ENCODE measurements at regions not wholly inside any gene's neighbourhood (a gene's known extent, or its start where the extent isn't known, plus 50 kb on each side); places are given as distances from the start of the nearest gene placed in this dataset.

- TF ChIP-seq TCF12 (IDR thresholded peaks at IDR 0.05) (no peak), TCF12 (CRISPR knock-in tag; IDR thresholded peaks at IDR 0.05) (no peak), NCOA2 (CRISPR knock-in tag; IDR thresholded peaks at IDR 0.05) (no peak), KDM4B (CRISPR knock-in tag; IDR thresholded peaks at IDR 0.05) (no peak), ELF1 (CRISPR knock-in tag; IDR thresholded peaks at IDR 0.05) (no peak), KLF12 (CRISPR knock-in tag; IDR thresholded peaks at IDR 0.05; ENCODE audit: borderline replicate concordance) (no peak), HOXD1 (CRISPR knock-in tag; IDR thresholded peaks at IDR 0.05) (no peak)
Observed at GRCh38 chr6:74134327-74134726, 438.3 kb downstream of the CD109 start (continued).

GRCh38 chr6:74133073-74133472, 437.1 kb downstream of the CD109 start:
- FAIRE-seq: no peak
- H3K4me2 ChIP-seq (ENCODE audit: low read depth, low read length): no peak overlapping the region
- no peaks in the 10 kb centered on the region for H3K4me1 ChIP-seq (ENCODE audit: insufficient read depth, low read length)
- in situ Hi-C loops (cut with HindIII; ENCODE audit: extremely low pct_ligation_motif_present, low pct_unique_long_range_greater_than_20kb) (no loop called here), intact Hi-C loops (cut with micrococcal nuclease; ENCODE audit: unreplicated experiment) (no loop called here)
- ATAC-seq: no peak
- no peak overlapping the region for H3K9ac ChIP-seq (ENCODE audit: insufficient read depth, low read depth, low read length)
- TF ChIP-seq AHR (CRISPR knock-in tag; IDR thresholded peaks at IDR 0.05) (no peak), DRAP1 (CRISPR knock-in tag; IDR thresholded peaks at IDR 0.05) (no peak), CEBPZ (IDR thresholded peaks at IDR 0.05; ENCODE audit: low read length) (no peak), ZSCAN30 (CRISPR knock-in tag; IDR thresholded peaks at IDR 0.05) (no peak), ZC3H13 (CRISPR knock-in tag; IDR thresholded peaks at IDR 0.05) (no peak), ZNF670 (CRISPR knock-in tag; IDR thresholded peaks at IDR 0.05; ENCODE audit: borderline replicate concordance) (no peak), ZBTB42 (CRISPR knock-in tag; IDR thresholded peaks at IDR 0.05) (no peak), ZFP1 (CRISPR knock-in tag; IDR thresholded peaks at IDR 0.05) (no peak), TBX2 (CRISPR knock-in tag; IDR thresholded peaks at IDR 0.05; ENCODE audit: borderline replicate concordance) (no peak), ATF1 (CRISPR knock-in tag; IDR thresholded peaks at IDR 0.05) (no peak), SP4 (CRISPR knock-in tag; IDR thresholded peaks at IDR 0.05) (no peak), SMC3 (IDR thresholded peaks at IDR 0.05; ENCODE audit: low read length) (no peak), ZFY (CRISPR knock-in tag; IDR thresholded peaks at IDR 0.05) (no peak), ZNF331 (CRISPR knock-in tag; IDR thresholded peaks at IDR 0.05) (no peak), ZNF431 (CRISPR knock-in tag; IDR thresholded peaks at IDR 0.05; ENCODE audit: borderline replicate concordance, low read depth) (no peak), ZNF264 (CRISPR knock-in tag; IDR thresholded peaks at IDR 0.05) (no peak)
- H3K79me2 ChIP-seq (ENCODE audit: insufficient read depth, low read length): no peaks in the 10 kb centered on the region
- H3K9me3 ChIP-seq (ENCODE audit: low read length): no peaks in the 10 kb centered on the region
- H3K36me3 ChIP-seq (replicated peaks in 1 of 2; ENCODE audit: control insufficient read depth in 1 of 2, insufficient read depth in 2 of 2, low read length in 2 of 2): no peaks in the 10 kb centered on the region
- H3K4me3 ChIP-seq (replicated peaks in 1 of 3; ENCODE audit: insufficient read depth in 1 of 3, low read depth in 2 of 3, low read length in 3 of 3): no peak overlapping the region
- no peaks in the 10 kb centered on the region for H3K27me3 ChIP-seq (ENCODE audit: control insufficient read depth in 1 of 2, insufficient read depth in 2 of 2, low read length in 2 of 2)
- 0% methylated on average over 1 of the region's 1 CpG for whole genome bisulfite sequencing (ENCODE audit: low lambda C conversion rate)
- H4K20me1 ChIP-seq (ENCODE audit: insufficient read depth, low read length): no peaks in the 10 kb centered on the region
- H3K27ac ChIP-seq (ENCODE audit: extremely low read length, insufficient read depth, low read length): no peak overlapping the region
- DNase-seq (ENCODE audit: low spot score): no peak
- H2AFZ ChIP-seq (ENCODE audit: low read length): no peak overlapping the region
- ChIA-PET CTCF (ENCODE audit: low intra/inter-chr PET ratio, low total read pairs) (no interaction called here), POLR2A (no interaction called here)
- BruUV-seq (replicated peaks): no TSS peak

All from HepG2 (cell line).